SH-SY5Y (cell line): ENCODE measurements at regions not wholly inside any gene's neighbourhood (a gene's known extent, or its start where the extent isn't known, plus 50 kb on each side); places are given as distances from the start of the nearest gene placed in this dataset.

Experiments
- GATA2 ChIP-seq: IDR thresholded peaks from 2 replicates; pipeline ENCODE4 v1.6.1; 2011; ENCODE audit warnings: mild to moderate bottlenecking, low read depth, low read length
- GATA3 ChIP-seq: IDR thresholded peaks from 2 replicates; pipeline ENCODE4 v1.6.1; 2011; ENCODE audit warnings: low read depth, mild to moderate bottlenecking, low read length, moderate library complexity

DNA sequence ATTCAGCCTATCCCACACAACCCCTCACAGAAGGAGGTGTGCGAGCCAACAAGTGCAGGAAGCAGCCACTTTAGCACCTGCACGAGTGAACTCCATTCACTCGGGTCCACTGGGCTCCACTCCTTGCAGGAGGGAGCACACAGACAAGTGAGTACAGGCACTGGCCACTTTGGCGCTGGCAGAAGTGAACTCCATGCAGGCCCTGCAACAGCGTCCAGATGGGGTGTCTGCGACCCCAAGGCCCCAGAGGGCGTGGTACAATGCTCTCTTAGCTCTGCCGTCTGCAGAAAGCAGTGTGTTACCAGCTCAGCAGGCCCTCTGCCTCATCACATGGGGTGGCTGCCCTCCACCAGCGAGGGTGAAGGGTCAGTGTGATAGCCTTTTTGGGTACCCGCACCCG, 388.0 kb upstream of the CNTN4 start:
- TF ChIP-seq GATA2 = no peak
- no peak for TF ChIP-seq GATA3
